ENCODE measurements at regions not wholly inside any gene's neighbourhood (a gene's known extent, or its start where the extent isn't known, plus 50 kb on each side); places are given as distances from the start of the nearest gene placed in this dataset.

DNA sequence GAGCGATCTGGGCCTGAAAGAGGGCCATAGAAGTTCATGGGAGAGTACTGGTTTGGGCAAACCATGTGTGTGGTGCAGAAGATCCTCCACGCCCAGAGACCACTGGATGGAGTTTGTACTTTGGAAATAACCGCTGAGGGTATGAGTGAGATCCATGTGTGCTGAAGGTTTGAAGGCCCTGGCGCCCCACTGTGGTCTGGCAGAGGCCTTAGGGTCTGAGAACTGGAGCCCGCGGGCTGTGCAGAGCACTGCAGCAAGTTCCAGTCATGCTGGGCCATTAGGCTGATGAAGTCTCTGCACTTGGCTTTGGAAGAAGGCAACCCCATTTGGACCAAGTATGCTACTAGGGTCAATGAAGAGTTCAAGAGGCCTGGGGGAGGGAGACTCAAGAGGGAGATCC, 186.4 kb downstream of the BUD13 start:
- no peaks in the 10 kb centered on the region for H3K27me3 ChIP-seq
- H3K4me3 ChIP-seq: no peak overlapping the region
- no peak for DNase-seq (ENCODE audit: extremely low spot score in 2 of 2)
- H3K27ac ChIP-seq: no peak overlapping the region
- TF ChIP-seq POLR2AphosphoS5 (IDR thresholded peaks at IDR 0.05; ENCODE audit: insufficient read depth in 1 of 2, low read depth in 1 of 2) (no peak), POLR2A (IDR thresholded peaks at IDR 0.05) (no peak)
- TF ChIP-seq, protein P1, sequence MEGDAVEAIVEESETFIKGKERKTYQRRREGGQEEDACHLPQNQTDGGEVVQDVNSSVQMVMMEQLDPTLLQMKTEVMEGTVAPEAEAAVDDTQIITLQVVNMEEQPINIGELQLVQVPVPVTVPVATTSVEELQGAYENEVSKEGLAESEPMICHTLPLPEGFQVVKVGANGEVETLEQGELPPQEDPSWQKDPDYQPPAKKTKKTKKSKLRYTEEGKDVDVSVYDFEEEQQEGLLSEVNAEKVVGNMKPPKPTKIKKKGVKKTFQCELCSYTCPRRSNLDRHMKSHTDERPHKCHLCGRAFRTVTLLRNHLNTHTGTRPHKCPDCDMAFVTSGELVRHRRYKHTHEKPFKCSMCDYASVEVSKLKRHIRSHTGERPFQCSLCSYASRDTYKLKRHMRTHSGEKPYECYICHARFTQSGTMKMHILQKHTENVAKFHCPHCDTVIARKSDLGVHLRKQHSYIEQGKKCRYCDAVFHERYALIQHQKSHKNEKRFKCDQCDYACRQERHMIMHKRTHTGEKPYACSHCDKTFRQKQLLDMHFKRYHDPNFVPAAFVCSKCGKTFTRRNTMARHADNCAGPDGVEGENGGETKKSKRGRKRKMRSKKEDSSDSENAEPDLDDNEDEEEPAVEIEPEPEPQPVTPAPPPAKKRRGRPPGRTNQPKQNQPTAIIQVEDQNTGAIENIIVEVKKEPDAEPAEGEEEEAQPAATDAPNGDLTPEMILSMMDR (IDR thresholded peaks at IDR 0.05): no peak
- H3K4me1 ChIP-seq: no peaks in the 10 kb centered on the region
- H3K9me3 ChIP-seq: no peaks in the 10 kb centered on the region
- intact Hi-C loops (cut with DNase I): no loop called here
- H3K36me3 ChIP-seq: no peaks in the 10 kb centered on the region

DNA sequence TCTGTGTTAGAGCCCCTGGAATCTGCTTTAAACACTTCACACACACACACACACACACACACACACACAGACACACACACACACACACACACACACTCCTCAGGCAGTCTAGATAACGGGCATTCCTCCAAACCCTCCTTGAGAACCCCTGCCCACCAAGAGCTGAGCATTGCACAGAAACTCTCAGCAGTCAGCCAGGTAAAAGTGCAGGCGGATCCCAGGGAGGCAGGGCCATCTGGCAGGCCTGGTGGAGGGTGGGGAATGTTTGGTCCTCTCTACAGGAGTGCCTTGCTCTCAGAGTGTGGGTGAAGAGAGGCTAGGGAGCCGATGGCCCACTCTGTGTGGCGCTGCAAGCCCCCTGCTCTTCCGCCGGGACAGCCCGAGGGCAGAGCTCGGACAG, 190.2 kb downstream of the BUD13 start:
- Histone ChIP-seq H3K27ac (no peak overlapping the region), H3K36me3 (no peaks in the 10 kb centered on the region), H3K4me3 (no peak overlapping the region), H3K27me3 (no peaks in the 10 kb centered on the region), H3K9me3 (no peaks in the 10 kb centered on the region), H3K4me1 (peaks cover 4% of the 10 kb centered on the region)
- intact Hi-C loops (cut with DNase I): no loop called here
- TF ChIP-seq POLR2AphosphoS5 (IDR thresholded peaks at IDR 0.05; ENCODE audit: insufficient read depth in 1 of 2, low read depth in 1 of 2) (no peak), POLR2A (IDR thresholded peaks at IDR 0.05) (no peak)
- TF ChIP-seq, protein P1 (IDR thresholded peaks at IDR 0.05): no peak
- no peak for DNase-seq (ENCODE audit: extremely low spot score in 2 of 2)

DNA sequence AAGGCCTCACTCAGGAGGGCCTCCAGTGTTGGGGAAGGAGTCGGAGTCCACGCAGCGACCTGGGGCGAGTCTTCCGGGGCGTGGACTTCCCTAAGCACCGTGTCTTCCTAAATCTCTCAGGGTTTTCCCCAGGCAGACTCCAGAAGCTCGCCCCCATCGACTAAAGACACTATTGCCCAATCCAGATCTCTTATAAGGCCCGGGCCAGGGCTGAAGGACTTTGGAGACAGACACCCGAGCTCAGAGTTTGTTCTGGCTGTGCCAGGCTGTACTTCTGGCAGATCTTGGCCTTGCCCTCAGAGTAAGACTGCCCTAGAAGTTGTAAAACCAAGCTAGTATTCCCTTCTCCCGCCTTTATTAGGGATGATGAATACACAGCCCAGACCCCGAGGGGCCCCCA, 191.4 kb downstream of the BUD13 start:
- Histone ChIP-seq H3K9me3 (no peaks in the 10 kb centered on the region), H3K4me1 (peaks cover 4% of the 10 kb centered on the region), H3K36me3 (no peaks in the 10 kb centered on the region), H3K27me3 (no peaks in the 10 kb centered on the region), H3K4me3 (no peak overlapping the region), H3K27ac (no peak overlapping the region)
- TF ChIP-seq, protein P1 (IDR thresholded peaks at IDR 0.05): no peak
- TF ChIP-seq POLR2A (IDR thresholded peaks at IDR 0.05): no peak
- no peak for TF ChIP-seq POLR2AphosphoS5 (IDR thresholded peaks at IDR 0.05; ENCODE audit: insufficient read depth in 1 of 2, low read depth in 1 of 2)
- DNase-seq (ENCODE audit: extremely low spot score in 2 of 2): no peak
- intact Hi-C loops (cut with DNase I): no loop called here

DNA sequence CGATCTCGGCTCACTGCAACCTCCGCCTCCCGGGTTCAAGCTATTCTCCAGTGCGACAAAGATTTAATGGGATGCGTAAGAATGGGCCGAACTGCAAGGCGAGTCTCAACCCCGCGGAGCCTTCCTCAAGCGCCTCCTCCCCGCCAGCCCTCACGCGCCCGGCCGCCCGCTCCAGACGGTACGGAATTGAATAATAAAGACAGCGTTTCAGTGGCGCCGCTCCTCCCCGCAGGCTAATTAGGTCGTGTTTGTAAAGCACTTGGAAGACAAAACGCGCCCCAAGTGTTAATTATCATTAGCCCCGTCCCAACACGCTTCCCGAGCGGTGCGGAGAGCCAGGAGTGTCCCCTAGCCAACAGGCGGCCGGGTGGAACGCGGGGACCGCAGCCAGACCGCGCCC, 192.0 kb downstream of the BUD13 start:
- Histone ChIP-seq H3K27me3 (no peaks in the 10 kb centered on the region), H3K27ac (no peak overlapping the region), H3K36me3 (no peaks in the 10 kb centered on the region), H3K4me3 (no peak overlapping the region), H3K9me3 (no peaks in the 10 kb centered on the region), H3K4me1 (peaks cover 4% of the 10 kb centered on the region)
- TF ChIP-seq, protein P1 (IDR thresholded peaks at IDR 0.05): no peak
- no peak for TF ChIP-seq POLR2AphosphoS5 (IDR thresholded peaks at IDR 0.05; ENCODE audit: insufficient read depth in 1 of 2, low read depth in 1 of 2)
- TF ChIP-seq POLR2A (IDR thresholded peaks at IDR 0.05): no peak
- no peak for DNase-seq (ENCODE audit: extremely low spot score in 2 of 2)
- intact Hi-C loops (cut with DNase I): no loop called here

DNA sequence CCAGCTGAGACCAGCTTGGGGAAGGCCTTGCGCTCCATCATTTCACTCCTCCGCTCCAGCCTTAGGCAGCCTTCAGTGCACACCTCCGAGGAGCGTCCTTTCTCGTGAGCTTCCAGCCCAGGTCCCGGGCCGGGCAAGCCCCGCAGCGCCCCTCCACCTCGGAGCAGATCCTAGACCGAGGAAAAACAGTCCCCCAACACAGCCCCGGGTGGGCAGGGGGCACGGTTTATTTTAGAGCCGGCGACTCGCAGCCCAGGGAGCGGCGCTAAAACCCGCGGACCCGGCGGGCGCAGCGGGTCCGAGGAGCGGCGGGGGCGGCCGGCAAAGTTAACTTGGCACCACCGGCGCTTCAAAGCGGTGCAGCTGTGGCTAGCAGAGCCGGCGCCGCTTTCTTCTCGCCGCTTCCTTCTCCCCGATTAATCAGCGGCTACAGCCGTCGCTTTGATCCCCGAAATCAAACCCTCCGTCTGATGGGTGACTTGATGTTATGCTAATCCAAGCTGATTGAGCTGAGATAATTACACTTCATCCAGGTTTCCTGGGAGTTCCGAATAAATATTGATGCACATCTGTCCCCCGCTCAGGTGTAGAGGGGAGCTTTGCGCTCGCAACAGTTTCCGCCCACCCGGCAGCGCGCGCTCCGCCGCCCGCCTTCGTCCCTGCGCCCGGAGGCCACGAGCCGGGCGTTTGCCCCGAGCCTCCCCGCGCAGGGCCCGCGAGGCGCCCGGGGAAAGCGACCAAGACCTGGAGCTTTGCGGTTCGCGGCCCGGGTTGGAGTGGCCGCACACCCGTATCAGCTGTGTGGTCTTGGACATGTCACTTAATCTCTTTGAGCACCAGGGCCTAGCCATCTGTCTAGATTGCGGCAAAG, 192.7 kb downstream of the BUD13 start:
- TF ChIP-seq POLR2AphosphoS5 (IDR thresholded peaks at IDR 0.05; ENCODE audit: insufficient read depth in 1 of 2, low read depth in 1 of 2) (no peak), POLR2A (IDR thresholded peaks at IDR 0.05) (no peak)
- TF ChIP-seq, protein P1 (IDR thresholded peaks at IDR 0.05): no peak
- H3K27ac ChIP-seq: no peak overlapping the region
- no peak for DNase-seq (ENCODE audit: extremely low spot score in 2 of 2)
- H3K4me3 ChIP-seq: no peak overlapping the region
- no peaks in the 10 kb centered on the region for H3K9me3 ChIP-seq
- H3K27me3 ChIP-seq: no peaks in the 10 kb centered on the region
- H3K36me3 ChIP-seq: no peaks in the 10 kb centered on the region
- intact Hi-C loops (cut with DNase I): no loop called here
- H3K4me1 ChIP-seq: peaks cover 4% of the 10 kb centered on the region
